GM18508 (cell line): ENCODE measurements at regions not wholly inside any gene's neighbourhood (a gene's known extent, or its start where the extent isn't known, plus 50 kb on each side); places are given as distances from the start of the nearest gene placed in this dataset.

Experiments
- ATAC-seq: cut with Tn5 transposase; IDR thresholded peaks from one replicate; pipeline ENCODE4 v1.9.1; 2021; ENCODE audit warnings: moderate number of reproducible peaks; ENCODE audit not compliant: insufficient read depth, unreplicated experiment

- ATAC-seq = no peak
These were observed 405.7 kb upstream of the POU3F1 start for GRCh38 chr1:38452246-38452645.

GRCh38 chr1:38451541-38451993, 405.0 kb upstream of the POU3F1 start:
- no peak for ATAC-seq

- ATAC-seq = no peak
These were observed 402.3 kb upstream of the POU3F1 start for GRCh38 chr1:38448893-38449292.

- no peak for ATAC-seq
These were observed 400.3 kb upstream of the POU3F1 start for GRCh38 chr1:38446936-38447335.

GRCh38 chr1:38444770-38445442, 398.3 kb upstream of the POU3F1 start:
- ATAC-seq = no peak

GRCh38 chr1:38444311-38444710, 397.7 kb upstream of the POU3F1 start:
- ATAC-seq = no peak

- no peak for ATAC-seq
These were observed 393.8 kb upstream of the POU3F1 start for GRCh38 chr1:38440402-38440801.

- ATAC-seq = no peak
These were observed 390.2 kb upstream of the POU3F1 start for GRCh38 chr1:38436749-38437148.

- no peak for ATAC-seq
These were observed 389.4 kb upstream of the POU3F1 start for GRCh38 chr1:38436006-38436405.

- ATAC-seq = no peak
These were observed 386.6 kb upstream of the POU3F1 start for GRCh38 chr1:38433084-38433722.

- no peak for ATAC-seq
These were observed 385.2 kb upstream of the POU3F1 start for GRCh38 chr1:38431535-38432376.

GRCh38 chr1:38430949-38431348, 384.4 kb upstream of the POU3F1 start:
- no peak for ATAC-seq

GRCh38 chr1:38424677-38425076, 378.1 kb upstream of the POU3F1 start:
- no peak for ATAC-seq

- no peak for ATAC-seq
These were observed 374.1 kb upstream of the POU3F1 start for GRCh38 chr1:38420666-38421065.

- no peak for ATAC-seq
These were observed 371.8 kb upstream of the POU3F1 start for GRCh38 chr1:38418195-38419030.

- ATAC-seq = no peak
These were observed 357.1 kb upstream of the POU3F1 start for GRCh38 chr1:38403667-38404066.

GRCh38 chr1:38402230-38402815, 355.7 kb upstream of the POU3F1 start:
- no peak for ATAC-seq

GRCh38 chr1:38396606-38397005, 350.0 kb upstream of the POU3F1 start:
- ATAC-seq = no peak

GRCh38 chr1:38394303-38394702, 347.7 kb upstream of the POU3F1 start:
- no peak for ATAC-seq

GRCh38 chr1:38392861-38393260, 346.3 kb upstream of the POU3F1 start:
- no peak for ATAC-seq
